K562 (cell line): ENCODE measurements at regions not wholly inside any gene's neighbourhood (a gene's known extent, or its start where the extent isn't known, plus 50 kb on each side); places are given as distances from the start of the nearest gene placed in this dataset.

ENCODE experiments used
- ATAC-seq: fragments of 200-7000 bp; cut with Tn5 transposase; 3 replicates; pipeline ENCODE4 v1.9.1; 2020; ENCODE audit warnings: moderate library complexity
- BruUV-seq: library from RNA; stranded (reverse); fragments of 400-500 nt; replicated peaks from 2 replicates; lab custom pipeline; 2021; lab: Mats Ljungman, UMichigan
- CTCF ChIA-PET: fragments of 300-600 bp; formaldehyde crosslinking; extraction: SDS; loops from one replicate; lab custom pipeline; 2021; ENCODE audit warnings: low intra/inter-chr PET ratio; lab: Yijun Ruan, JAX
- POLR2A ChIA-PET: fragments of 300-600, 350-650 bp; sonication (Branson Sonifier 250); formaldehyde crosslinking; extraction: SDS; loops from one replicate; lab custom pipeline; 2021; ENCODE audit warnings: antibody characterized with exemption, inconsistent platforms; lab: Yijun Ruan, JAX
- DNase-seq, 4 experiments: peaks; one replicate each; pipeline versions ENCODE4 v3.0.0 to v3.0.0-alpha.2; 2011 to 2018; ENCODE audit warnings: low spot score in 3 of 4, mixed read lengths in 3 of 4; ENCODE audit errors: extremely low read depth in 1 of 4
- FAIRE-seq: peaks from 2 replicates; lab custom pipeline; 2011; peaks lifted over from hg19 to GRCh38; lab: Jason Lieb, UNC
- H2AFZ ChIP-seq: 2 replicates; pipeline ENCODE4 v1.6.0; 2011; ENCODE audit warnings: low read depth, low read length, control low read depth, inconsistent platforms
- H3K27ac ChIP-seq: fragments of 200-600 bp; 3 replicates; pipeline ENCODE4 v1.8.0; 2011; ENCODE audit warnings: low read depth, mild to moderate bottlenecking, control low read depth, inconsistent platforms, low read length, moderate library complexity, mixed read lengths; ENCODE audit errors: extremely low read depth
- H3K27me3 ChIP-seq, 2 experiments: fragments of 300-600 bp in 1 of 2; 2 replicates in 1 of 2; 3 replicates in 1 of 2; pipeline versions ENCODE4 v1.6.0 to v1.8.0; 2011; ENCODE audit warnings: inconsistent platforms in 2 of 2, low read length in 2 of 2, mild to moderate bottlenecking in 1 of 2, mixed read lengths in 1 of 2, moderate library complexity in 1 of 2; ENCODE audit not compliant: control insufficient read depth in 2 of 2, insufficient read depth in 2 of 2
- H3K36me3 ChIP-seq: fragments of 300-600 bp; 3 replicates; pipeline ENCODE4 v1.8.0; 2011; ENCODE audit warnings: mild to moderate bottlenecking, low read length, inconsistent platforms; ENCODE audit not compliant: control insufficient read depth, insufficient read depth
- H3K4me1 ChIP-seq, 2 experiments: fragments of 200-600 bp in 1 of 2; replicated peaks in 1 of 2; 2 replicates in 1 of 2; 3 replicates in 1 of 2; pipeline versions ENCODE4 v1.5.1 to v1.8.0; 2011; ENCODE audit warnings: inconsistent platforms in 2 of 2, low read length in 2 of 2, mild to moderate bottlenecking in 1 of 2, mixed read lengths in 1 of 2, moderate library complexity in 1 of 2; ENCODE audit not compliant: control insufficient read depth in 2 of 2, insufficient read depth in 2 of 2
- H3K4me2 ChIP-seq: 2 replicates; pipeline ENCODE4 v1.6.1; 2011; ENCODE audit warnings: low read length, control low read depth, inconsistent platforms, mixed read lengths; ENCODE audit not compliant: insufficient read depth
- H3K4me3 ChIP-seq: fragments of 200-600 bp; sonication (generic), shearing (Covaris generic); 2 replicates; pipeline ENCODE4 v1.5.1; 2016; ENCODE audit warnings: control low read depth, inconsistent platforms
- H3K79me2 ChIP-seq: fragments of 200-600 bp; 3 replicates; pipeline ENCODE4 v1.8.0; 2011; ENCODE audit warnings: low read length, inconsistent platforms; ENCODE audit not compliant: control insufficient read depth, insufficient read depth
- H3K9ac ChIP-seq, 2 experiments: 2 replicates each; pipeline versions ENCODE4 v1.6.0 to v1.6.1; 2011; ENCODE audit warnings: low read depth in 2 of 2, low read length in 2 of 2, control low read depth in 1 of 2, inconsistent platforms in 1 of 2, mild to moderate bottlenecking in 1 of 2, mixed read lengths in 1 of 2; ENCODE audit not compliant: insufficient read depth in 1 of 2
- H3K9me1 ChIP-seq: one replicate; pipeline ENCODE4 v1.6.0; 2011; ENCODE audit warnings: inconsistent platforms, mild to moderate bottlenecking, low read length, moderate library complexity; ENCODE audit not compliant: control insufficient read depth, insufficient read depth
- H3K9me3 ChIP-seq: replicated peaks from 2 replicates; pipeline ENCODE4 v1.5.1; 2011; ENCODE audit warnings: low read depth, low read length, inconsistent platforms; ENCODE audit not compliant: control insufficient read depth, insufficient read depth
- H4K20me1 ChIP-seq: replicated peaks from 2 replicates; pipeline ENCODE4 v1.6.1; 2011; ENCODE audit warnings: low read length, inconsistent platforms, mixed read lengths; ENCODE audit not compliant: control insufficient read depth, insufficient read depth
- ARNT ChIP-seq, 2 experiments: fragments of 450-650 bp; IDR thresholded peaks; 2 replicates each; pipeline ENCODE4 v1.6.1; 2016; ENCODE audit warnings: mild to moderate bottlenecking in 1 of 2
- CAMTA2 ChIP-seq: fragments of 250-450 bp; sonication (Bioruptor Pico); conservative IDR thresholded peaks from 2 replicates; pipeline ENCODE4 v1.5.1; 2022
- ETV5 ChIP-seq: sonication (generic); formaldehyde crosslinking; IDR thresholded peaks from 2 replicates; pipeline ENCODE4 v1.4.0; 2020; ENCODE audit warnings: low read depth, mild to moderate bottlenecking, missing genetic modification reagents
- FOXK1 ChIP-seq: sonication (generic); formaldehyde crosslinking; IDR thresholded peaks from 2 replicates; pipeline ENCODE4 v1.8.0; 2022; ENCODE audit warnings: missing genetic modification reagents, mild to moderate bottlenecking, borderline replicate concordance
- L3MBTL2 ChIP-seq: fragments of 450-650 bp; IDR thresholded peaks from 2 replicates; pipeline ENCODE4 v1.6.1; 2016; ENCODE audit warnings: mild to moderate bottlenecking, moderate library complexity
- NKRF ChIP-seq: fragments of 450-650 bp; IDR thresholded peaks from 2 replicates; pipeline ENCODE4 v1.6.1; 2016; ENCODE audit warnings: borderline replicate concordance
- RBM25 ChIP-seq: fragments of 200-400 bp; formaldehyde crosslinking; IDR thresholded peaks from 2 replicates; pipeline ENCODE4 v1.6.1; 2018; ENCODE audit warnings: low read length, low read depth, moderate library complexity; ENCODE audit not compliant: severe bottlenecking
- RNF2 ChIP-seq: sonication (generic); IDR thresholded peaks from 2 replicates; pipeline ENCODE4 v1.6.1; 2016
- STAT5B ChIP-seq: fragments of 250-450 bp; sonication (Bioruptor Pico); IDR thresholded peaks from 2 replicates; pipeline ENCODE4 v1.8.0; 2021; ENCODE audit warnings: mild to moderate bottlenecking, inconsistent platforms
- ZBED1 ChIP-seq: IDR thresholded peaks from 2 replicates; pipeline ENCODE4 v1.6.1; 2014
- ZNF217 ChIP-seq: sonication (generic); formaldehyde crosslinking; IDR thresholded peaks from 2 replicates; pipeline ENCODE4 v1.8.0; 2022; ENCODE audit warnings: mild to moderate bottlenecking, missing genetic modification reagents
- ZNF274 ChIP-seq: IDR thresholded peaks from 2 replicates; pipeline ENCODE4 v1.6.1; 2011; ENCODE audit warnings: low read depth, mild to moderate bottlenecking, low read length, moderate library complexity, borderline replicate concordance
- ZNF444 ChIP-seq: fragments of 250-450 bp; sonication (Bioruptor Pico); IDR thresholded peaks from 2 replicates; pipeline ENCODE4 v1.4.0; 2020; ENCODE audit warnings: mild to moderate bottlenecking, moderate library complexity
- ZSCAN32 ChIP-seq: fragments of 450-650 bp; formaldehyde crosslinking; IDR thresholded peaks from 2 replicates; pipeline ENCODE4 v1.4.0; 2020; ENCODE audit warnings: mild to moderate bottlenecking, moderate library complexity
- in situ Hi-C: fragments of 300-500 bp; cut with MboI; formaldehyde crosslinking; loops from 4 replicates; pipeline ENCODE4 v1.15.0; 2018; ENCODE audit warnings: inconsistent platforms, mixed read lengths
- intact Hi-C: fragments of 100-400 bp; cut with micrococcal nuclease; formaldehyde crosslinking; loops from 2 replicates; pipeline ENCODE4 v1.14.2; 2022
- TF ChIP-seq, protein P1 (sequence below), 2 experiments: fragments of 450-650 bp; IDR thresholded peaks; 2 replicates each; pipeline ENCODE4 v1.6.1; 2016
- TF ChIP-seq, protein P2 (sequence below): sonication (generic); formaldehyde crosslinking; IDR thresholded peaks from 2 replicates; pipeline ENCODE4 v1.8.0; 2022; ENCODE audit warnings: missing genetic modification reagents, mild to moderate bottlenecking, borderline replicate concordance
- TF ChIP-seq, protein P3 (sequence below): fragments of 250-450 bp; sonication (Bioruptor Pico); IDR thresholded peaks from 2 replicates; pipeline ENCODE4 v1.5.0; 2021

DNA sequence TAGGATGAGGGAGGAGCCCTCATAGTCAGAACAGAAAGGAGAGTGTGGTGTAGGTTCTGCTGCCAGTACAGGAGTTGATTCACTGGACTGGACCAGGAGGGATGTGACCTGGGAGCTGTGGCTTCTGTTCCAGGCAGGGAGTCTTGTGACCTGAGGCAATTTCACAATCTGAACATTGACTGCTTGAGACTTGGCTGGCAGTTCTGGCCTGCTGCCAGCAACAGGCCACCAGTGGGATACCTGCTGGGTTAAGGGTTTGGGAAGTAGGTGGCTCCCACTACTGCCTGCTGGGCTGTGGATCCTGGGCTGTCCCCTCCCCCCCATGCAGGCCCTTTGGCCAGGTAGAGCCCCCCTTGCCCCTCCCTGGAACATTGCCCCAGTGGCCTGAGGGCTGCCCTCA lies 268.6 kb upstream of the ARRDC3 start:
- no peaks in the 10 kb centered on the region for H3K4me1 ChIP-seq
- ATAC-seq (no peak), FAIRE-seq (no peak), DNase-seq (no peak)
- no peak overlapping the region for H3K9ac ChIP-seq
- intact Hi-C loops (no loop called here), in situ Hi-C loops (no loop called here)
- no peak overlapping the region for H3K27ac ChIP-seq
- ChIA-PET CTCF (no interaction called here), POLR2A (no interaction called here)
- H3K4me2 ChIP-seq, result no peak overlapping the region
- no TSS peak for BruUV-seq
- H3K79me2 ChIP-seq, result no peaks in the 10 kb centered on the region
- no peaks in the 10 kb centered on the region for H4K20me1 ChIP-seq
- no peak for TF ChIP-seq FOXK1 (CRISPR knock-in tag)
- no peak for TF ChIP-seq L3MBTL2
- no peak for TF ChIP-seq RBM25
- TF ChIP-seq ZBED1, result no peak
- TF ChIP-seq ZNF274, result no peak
- TF ChIP-seq, protein P1, sequence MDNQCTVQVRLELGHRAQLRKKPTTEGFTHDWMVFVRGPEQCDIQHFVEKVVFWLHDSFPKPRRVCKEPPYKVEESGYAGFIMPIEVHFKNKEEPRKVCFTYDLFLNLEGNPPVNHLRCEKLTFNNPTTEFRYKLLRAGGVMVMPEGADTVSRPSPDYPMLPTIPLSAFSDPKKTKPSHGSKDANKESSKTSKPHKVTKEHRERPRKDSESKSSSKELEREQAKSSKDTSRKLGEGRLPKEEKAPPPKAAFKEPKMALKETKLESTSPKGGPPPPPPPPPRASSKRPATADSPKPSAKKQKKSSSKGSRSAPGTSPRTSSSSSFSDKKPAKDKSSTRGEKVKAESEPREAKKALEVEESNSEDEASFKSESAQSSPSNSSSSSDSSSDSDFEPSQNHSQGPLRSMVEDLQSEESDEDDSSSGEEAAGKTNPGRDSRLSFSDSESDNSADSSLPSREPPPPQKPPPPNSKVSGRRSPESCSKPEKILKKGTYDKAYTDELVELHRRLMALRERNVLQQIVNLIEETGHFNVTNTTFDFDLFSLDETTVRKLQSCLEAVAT (IDR thresholded peaks at IDR 0.05), result no peak
- no peak for TF ChIP-seq ZSCAN32 (CRISPR knock-in tag)
- TF ChIP-seq ZNF217 (CRISPR knock-in tag), result no peak
- TF ChIP-seq CAMTA2, result no peak
- TF ChIP-seq NKRF, result no peak
- TF ChIP-seq, protein P2, sequence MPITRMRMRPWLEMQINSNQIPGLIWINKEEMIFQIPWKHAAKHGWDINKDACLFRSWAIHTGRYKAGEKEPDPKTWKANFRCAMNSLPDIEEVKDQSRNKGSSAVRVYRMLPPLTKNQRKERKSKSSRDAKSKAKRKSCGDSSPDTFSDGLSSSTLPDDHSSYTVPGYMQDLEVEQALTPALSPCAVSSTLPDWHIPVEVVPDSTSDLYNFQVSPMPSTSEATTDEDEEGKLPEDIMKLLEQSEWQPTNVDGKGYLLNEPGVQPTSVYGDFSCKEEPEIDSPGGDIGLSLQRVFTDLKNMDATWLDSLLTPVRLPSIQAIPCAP (CRISPR knock-in tag), result no peak
- no peak for TF ChIP-seq ARNT (IDR thresholded peaks at IDR 0.05)
- TF ChIP-seq, protein P3, sequence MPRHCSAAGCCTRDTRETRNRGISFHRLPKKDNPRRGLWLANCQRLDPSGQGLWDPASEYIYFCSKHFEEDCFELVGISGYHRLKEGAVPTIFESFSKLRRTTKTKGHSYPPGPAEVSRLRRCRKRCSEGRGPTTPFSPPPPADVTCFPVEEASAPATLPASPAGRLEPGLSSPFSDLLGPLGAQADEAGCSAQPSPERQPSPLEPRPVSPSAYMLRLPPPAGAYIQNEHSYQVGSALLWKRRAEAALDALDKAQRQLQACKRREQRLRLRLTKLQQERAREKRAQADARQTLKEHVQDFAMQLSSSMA (CRISPR knock-in tag), result no peak
- TF ChIP-seq STAT5B (CRISPR knock-in tag), result no peak
- no peak for TF ChIP-seq RNF2
- no peak for TF ChIP-seq ETV5 (CRISPR knock-in tag)
- TF ChIP-seq ZNF444 (CRISPR knock-in tag), result no peak
- no peaks in the 10 kb centered on the region for H3K9me1 ChIP-seq
- H3K36me3 ChIP-seq, result no peaks in the 10 kb centered on the region
- no peak overlapping the region for H3K4me3 ChIP-seq
- 0 out of 2 replicates have a peak, but pooled peaks cover 3% of the 10 kb centered on the region for H3K9me3 ChIP-seq
- H3K27me3 ChIP-seq, result no peaks in the 10 kb centered on the region
- H2AFZ ChIP-seq, result no peak overlapping the region
